ENCODE measurements at regions not wholly inside any gene's neighbourhood (a gene's known extent, or its start where the extent isn't known, plus 50 kb on each side); places are given as distances from the start of the nearest gene placed in this dataset.

- no peak for TF ChIP-seq PATZ1 (CRISPR knock-in tag; IDR thresholded peaks at IDR 0.05; ENCODE audit: borderline replicate concordance)
- no peak for TF ChIP-seq CSDC2 (CRISPR knock-in tag; IDR thresholded peaks at IDR 0.05)
- TF ChIP-seq TCF4 (CRISPR knock-in tag; IDR thresholded peaks at IDR 0.05; ENCODE audit: borderline replicate concordance), result no peak
- TF ChIP-seq ISL1 (CRISPR knock-in tag; IDR thresholded peaks at IDR 0.05), result no peak
- no peak for TF ChIP-seq ZNF565 (CRISPR knock-in tag; conservative IDR thresholded peaks at IDR 0.05; ENCODE audit: low read depth)
- no peak for TF ChIP-seq SNAI2 (CRISPR knock-in tag; IDR thresholded peaks at IDR 0.05)
- no peak for TF ChIP-seq CSRNP3 (CRISPR knock-in tag; IDR thresholded peaks at IDR 0.05)
- no peak for TF ChIP-seq ZFP30 (CRISPR knock-in tag; IDR thresholded peaks at IDR 0.05)
- TF ChIP-seq ZNF70 (CRISPR knock-in tag; IDR thresholded peaks at IDR 0.05), result no peak
- no peak for TF ChIP-seq GLIS3 (CRISPR knock-in tag; IDR thresholded peaks at IDR 0.05)
- TF ChIP-seq ZNF8 (CRISPR knock-in tag; IDR thresholded peaks at IDR 0.05), result no peak
- TF ChIP-seq RARB (CRISPR knock-in tag; IDR thresholded peaks at IDR 0.05), result no peak
- no peak for TF ChIP-seq POU6F1 (CRISPR knock-in tag; IDR thresholded peaks at IDR 0.05; ENCODE audit: borderline replicate concordance, low read depth)
- TF ChIP-seq TOX (CRISPR knock-in tag; IDR thresholded peaks at IDR 0.05; ENCODE audit: borderline replicate concordance), result no peak
- TF ChIP-seq TSHZ2 (CRISPR knock-in tag; IDR thresholded peaks at IDR 0.05), result no peak
- TF ChIP-seq OSR1 (CRISPR knock-in tag; IDR thresholded peaks at IDR 0.05), result no peak
- TF ChIP-seq ZC3H10 (CRISPR knock-in tag; IDR thresholded peaks at IDR 0.05), result no peak
- TF ChIP-seq ARNTL (CRISPR knock-in tag; IDR thresholded peaks at IDR 0.05; ENCODE audit: borderline replicate concordance, low read depth), result no peak
- no peak for TF ChIP-seq ZFP3 (CRISPR knock-in tag; IDR thresholded peaks at IDR 0.05)
- TF ChIP-seq CREB5 (CRISPR knock-in tag; IDR thresholded peaks at IDR 0.05; ENCODE audit: low read depth), result no peak
- ATAC-seq, result no peak
Observed at GRCh38 chr15:96598514-96598913, 268.0 kb downstream of the NR2F2 start.

GRCh38 chr15:96599268-96599667, 268.8 kb downstream of the NR2F2 start:
- no peak for TF ChIP-seq PPARA (CRISPR knock-in tag; IDR thresholded peaks at IDR 0.05; ENCODE audit: borderline replicate concordance)
- no peak for TF ChIP-seq GLIS3 (CRISPR knock-in tag; IDR thresholded peaks at IDR 0.05)
- no peak for ATAC-seq

GRCh38 chr15:96600350-96600749, 269.9 kb downstream of the NR2F2 start:
- no peak for ATAC-seq
- TF ChIP-seq GLIS3 (CRISPR knock-in tag; IDR thresholded peaks at IDR 0.05), result no peak
- TF ChIP-seq ZNF70 (CRISPR knock-in tag; IDR thresholded peaks at IDR 0.05), result no peak
- TF ChIP-seq ARNTL (CRISPR knock-in tag; IDR thresholded peaks at IDR 0.05; ENCODE audit: borderline replicate concordance, low read depth), result no peak
- no peak for TF ChIP-seq TCF4 (CRISPR knock-in tag; IDR thresholded peaks at IDR 0.05; ENCODE audit: borderline replicate concordance)
- no peak for TF ChIP-seq ESRRG (CRISPR knock-in tag; IDR thresholded peaks at IDR 0.05)
- no peak for TF ChIP-seq CSDC2 (CRISPR knock-in tag; IDR thresholded peaks at IDR 0.05)
- no peak for TF ChIP-seq RARB (CRISPR knock-in tag; IDR thresholded peaks at IDR 0.05)
- no peak for TF ChIP-seq BACH2 (CRISPR knock-in tag; IDR thresholded peaks at IDR 0.05; ENCODE audit: borderline replicate concordance)
- no peak for TF ChIP-seq PATZ1 (CRISPR knock-in tag; IDR thresholded peaks at IDR 0.05; ENCODE audit: borderline replicate concordance)
- TF ChIP-seq TOX (CRISPR knock-in tag; IDR thresholded peaks at IDR 0.05; ENCODE audit: borderline replicate concordance), result no peak

All from SK-N-SH treated with all-trans-retinoic acid at 6 μM for 48 hours (cell line).